ENCODE measurements at regions not wholly inside any gene's neighbourhood (a gene's known extent, or its start where the extent isn't known, plus 50 kb on each side); places are given as distances from the start of the nearest gene placed in this dataset.

DNA sequence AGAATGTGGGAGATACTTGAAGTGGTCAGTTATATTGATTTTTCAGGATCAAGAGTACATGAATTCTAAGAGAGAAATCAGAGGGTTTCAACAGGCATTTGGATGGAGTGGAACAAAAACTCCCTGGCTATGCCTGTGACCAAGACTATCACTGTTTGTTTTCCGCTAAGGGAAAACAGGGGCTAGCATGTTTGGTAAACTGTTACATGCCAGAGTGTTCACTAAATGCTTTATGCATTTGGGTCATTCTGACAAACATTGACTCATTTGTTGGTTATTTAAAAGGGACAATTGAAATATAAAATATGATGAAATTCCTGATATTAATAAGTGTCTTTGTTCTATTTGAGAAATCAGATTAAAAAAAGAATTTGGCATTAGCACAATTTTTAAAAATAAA is 603.9 kb upstream of the KCNMB2 start:
- TF ChIP-seq, protein P1, sequence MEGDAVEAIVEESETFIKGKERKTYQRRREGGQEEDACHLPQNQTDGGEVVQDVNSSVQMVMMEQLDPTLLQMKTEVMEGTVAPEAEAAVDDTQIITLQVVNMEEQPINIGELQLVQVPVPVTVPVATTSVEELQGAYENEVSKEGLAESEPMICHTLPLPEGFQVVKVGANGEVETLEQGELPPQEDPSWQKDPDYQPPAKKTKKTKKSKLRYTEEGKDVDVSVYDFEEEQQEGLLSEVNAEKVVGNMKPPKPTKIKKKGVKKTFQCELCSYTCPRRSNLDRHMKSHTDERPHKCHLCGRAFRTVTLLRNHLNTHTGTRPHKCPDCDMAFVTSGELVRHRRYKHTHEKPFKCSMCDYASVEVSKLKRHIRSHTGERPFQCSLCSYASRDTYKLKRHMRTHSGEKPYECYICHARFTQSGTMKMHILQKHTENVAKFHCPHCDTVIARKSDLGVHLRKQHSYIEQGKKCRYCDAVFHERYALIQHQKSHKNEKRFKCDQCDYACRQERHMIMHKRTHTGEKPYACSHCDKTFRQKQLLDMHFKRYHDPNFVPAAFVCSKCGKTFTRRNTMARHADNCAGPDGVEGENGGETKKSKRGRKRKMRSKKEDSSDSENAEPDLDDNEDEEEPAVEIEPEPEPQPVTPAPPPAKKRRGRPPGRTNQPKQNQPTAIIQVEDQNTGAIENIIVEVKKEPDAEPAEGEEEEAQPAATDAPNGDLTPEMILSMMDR (IDR thresholded peaks at IDR 0.05; ENCODE audit: low read depth, low read length, missing input control) = no peak
- TF ChIP-seq, protein P2, sequence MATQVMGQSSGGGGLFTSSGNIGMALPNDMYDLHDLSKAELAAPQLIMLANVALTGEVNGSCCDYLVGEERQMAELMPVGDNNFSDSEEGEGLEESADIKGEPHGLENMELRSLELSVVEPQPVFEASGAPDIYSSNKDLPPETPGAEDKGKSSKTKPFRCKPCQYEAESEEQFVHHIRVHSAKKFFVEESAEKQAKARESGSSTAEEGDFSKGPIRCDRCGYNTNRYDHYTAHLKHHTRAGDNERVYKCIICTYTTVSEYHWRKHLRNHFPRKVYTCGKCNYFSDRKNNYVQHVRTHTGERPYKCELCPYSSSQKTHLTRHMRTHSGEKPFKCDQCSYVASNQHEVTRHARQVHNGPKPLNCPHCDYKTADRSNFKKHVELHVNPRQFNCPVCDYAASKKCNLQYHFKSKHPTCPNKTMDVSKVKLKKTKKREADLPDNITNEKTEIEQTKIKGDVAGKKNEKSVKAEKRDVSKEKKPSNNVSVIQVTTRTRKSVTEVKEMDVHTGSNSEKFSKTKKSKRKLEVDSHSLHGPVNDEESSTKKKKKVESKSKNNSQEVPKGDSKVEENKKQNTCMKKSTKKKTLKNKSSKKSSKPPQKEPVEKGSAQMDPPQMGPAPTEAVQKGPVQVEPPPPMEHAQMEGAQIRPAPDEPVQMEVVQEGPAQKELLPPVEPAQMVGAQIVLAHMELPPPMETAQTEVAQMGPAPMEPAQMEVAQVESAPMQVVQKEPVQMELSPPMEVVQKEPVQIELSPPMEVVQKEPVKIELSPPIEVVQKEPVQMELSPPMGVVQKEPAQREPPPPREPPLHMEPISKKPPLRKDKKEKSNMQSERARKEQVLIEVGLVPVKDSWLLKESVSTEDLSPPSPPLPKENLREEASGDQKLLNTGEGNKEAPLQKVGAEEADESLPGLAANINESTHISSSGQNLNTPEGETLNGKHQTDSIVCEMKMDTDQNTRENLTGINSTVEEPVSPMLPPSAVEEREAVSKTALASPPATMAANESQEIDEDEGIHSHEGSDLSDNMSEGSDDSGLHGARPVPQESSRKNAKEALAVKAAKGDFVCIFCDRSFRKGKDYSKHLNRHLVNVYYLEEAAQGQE (IDR thresholded peaks at IDR 0.05) = no peak
- TF ChIP-seq, protein P3, sequence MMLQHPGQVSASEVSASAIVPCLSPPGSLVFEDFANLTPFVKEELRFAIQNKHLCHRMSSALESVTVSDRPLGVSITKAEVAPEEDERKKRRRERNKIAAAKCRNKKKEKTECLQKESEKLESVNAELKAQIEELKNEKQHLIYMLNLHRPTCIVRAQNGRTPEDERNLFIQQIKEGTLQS (IDR thresholded peaks at IDR 0.05) = no peak
